DMS53 (cell line): ENCODE measurements at regions not wholly inside any gene's neighbourhood (a gene's known extent, or its start where the extent isn't known, plus 50 kb on each side); places are given as distances from the start of the nearest gene placed in this dataset.

ENCODE experiments used
- DNase-seq: peaks from one replicate; lab custom pipeline; 2025; lab: John Stamatoyannopoulos, UW

- DNase-seq = no peak
Observed at GRCh38 chr2:176612036-176612435, 342.8 kb downstream of the MTX2 start.

- no peak for DNase-seq
Observed at GRCh38 chr2:176612736-176613135, 343.5 kb downstream of the MTX2 start.

- DNase-seq = no peak
Observed at GRCh38 chr2:176613323-176613987, 344.2 kb downstream of the MTX2 start.

DNA sequence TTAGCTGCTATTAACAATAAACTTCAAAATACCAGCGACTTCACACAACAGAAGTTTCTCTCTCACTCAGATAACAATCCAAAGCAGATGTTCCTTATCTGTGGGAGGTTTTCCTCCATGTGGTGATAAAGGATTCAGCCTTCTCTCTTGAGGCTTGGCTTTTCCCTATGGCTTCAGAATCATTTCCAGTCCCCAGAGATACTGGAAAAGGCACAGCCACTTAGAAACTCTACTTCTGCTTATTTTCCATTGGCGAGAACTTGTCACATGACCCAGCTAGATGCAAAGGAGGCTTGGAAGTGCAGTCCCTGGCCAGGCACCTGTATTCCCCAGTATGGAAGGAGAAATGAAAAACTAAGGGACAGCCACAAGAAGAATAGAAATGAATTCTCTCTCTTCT is 344.8 kb downstream of the MTX2 start:
- DNase-seq = peak; percentile 10

DNA sequence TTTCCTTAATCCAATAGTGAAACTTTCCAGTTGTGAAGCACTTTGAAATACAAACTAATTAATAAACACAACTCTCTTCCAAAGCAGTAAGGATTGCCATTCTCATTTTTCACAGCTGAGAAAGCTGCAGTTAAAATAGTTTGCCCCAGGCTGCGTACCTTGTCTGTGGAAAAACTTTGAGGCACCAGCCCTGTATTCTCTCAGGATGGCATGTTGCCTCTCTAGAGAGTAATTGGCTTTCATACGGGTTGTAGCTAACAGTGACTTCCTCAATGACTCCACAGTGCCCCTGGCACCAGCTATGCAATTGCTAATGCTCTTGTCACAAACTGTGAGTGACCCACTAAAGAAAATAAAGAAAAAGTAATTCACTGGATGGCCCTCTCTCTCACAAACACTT is 345.7 kb downstream of the MTX2 start:
- no peak for DNase-seq

- DNase-seq = no peak
Observed at GRCh38 chr2:176619504-176619903, 350.3 kb downstream of the MTX2 start.

GRCh38 chr2:176621350-176621749 is 352.1 kb downstream of the MTX2 start:
- no peak for DNase-seq

DNA sequence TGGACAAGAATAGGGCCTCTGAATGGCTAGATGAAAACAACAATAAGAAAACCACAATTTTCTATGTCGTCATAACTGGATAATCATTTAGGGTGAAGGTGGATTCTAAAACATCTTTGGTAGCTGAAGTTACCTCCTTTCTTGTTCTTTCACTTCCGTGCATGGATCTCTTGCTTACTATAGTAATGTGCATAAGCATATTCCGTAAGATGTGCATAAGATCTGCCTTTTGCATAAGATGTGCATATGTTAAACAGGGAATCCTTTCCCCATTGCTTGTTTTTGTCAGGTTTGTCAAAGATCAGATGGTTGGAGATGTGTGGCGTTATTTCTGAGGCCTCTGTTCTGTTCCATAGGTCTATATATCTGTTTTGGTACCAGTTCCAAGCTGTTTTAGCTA is 353.6 kb downstream of the MTX2 start:
- no peak for DNase-seq

DNA sequence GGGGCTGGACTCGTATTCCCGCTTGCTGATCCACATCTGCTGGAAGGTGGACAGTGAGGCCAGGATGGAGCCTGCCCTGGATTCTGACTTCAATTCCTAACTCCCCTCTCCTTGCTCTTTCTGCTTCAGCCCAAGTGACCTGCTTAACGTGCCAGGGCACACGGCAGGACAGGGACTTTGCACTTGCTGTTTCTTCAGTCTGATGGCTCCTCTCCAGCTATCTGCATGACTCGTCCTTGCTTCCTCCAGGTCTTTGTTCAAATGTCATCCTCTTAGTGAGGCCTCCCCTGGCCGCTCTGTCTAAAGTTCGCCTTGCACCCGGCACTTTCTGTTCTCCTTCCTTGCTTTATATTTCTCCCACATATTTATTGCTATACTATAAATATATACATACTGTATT is 357.6 kb downstream of the MTX2 start:
- no peak for DNase-seq

DNA sequence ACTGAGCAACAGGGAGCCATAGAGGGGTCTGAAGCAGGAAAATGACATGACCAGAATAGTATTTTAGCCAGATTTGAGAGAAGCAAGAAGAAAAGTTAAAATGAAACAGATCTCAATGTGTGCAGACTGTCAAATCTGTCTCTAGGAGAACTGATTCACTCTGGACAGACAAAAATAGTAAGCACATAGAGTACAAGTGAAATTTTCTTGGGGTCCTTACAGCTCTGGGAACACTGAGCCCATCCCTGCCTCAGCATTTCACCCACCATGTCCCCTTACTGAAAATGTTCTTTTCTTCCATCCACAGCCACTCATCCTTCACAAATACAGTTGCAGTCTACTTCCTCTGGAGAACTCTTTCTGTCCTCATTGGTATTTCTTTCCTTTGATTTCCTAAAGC is 359.2 kb downstream of the MTX2 start:
- no peak for DNase-seq

- DNase-seq = no peak
Observed at GRCh38 chr2:176633754-176634153, 364.5 kb downstream of the MTX2 start.

DNA sequence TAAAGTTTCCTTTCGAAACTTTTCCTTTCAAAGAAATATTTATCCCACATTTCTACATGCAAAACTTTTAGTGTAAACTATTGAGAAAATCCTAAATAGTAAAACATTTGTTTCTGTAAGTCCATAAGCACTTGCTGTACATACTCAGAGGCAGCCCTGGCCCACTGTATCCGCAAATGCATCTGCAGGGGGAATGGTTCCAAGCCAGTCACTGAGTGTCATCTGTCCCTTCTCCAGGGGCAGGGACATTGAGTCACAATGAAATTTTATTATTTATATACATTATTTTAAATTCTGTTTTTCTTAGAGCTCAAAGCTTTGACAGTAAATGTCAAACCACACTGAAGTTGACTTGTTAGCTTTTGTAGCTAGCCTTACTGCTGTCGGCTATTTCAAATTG is 367.2 kb downstream of the MTX2 start:
- no peak for DNase-seq

DNA sequence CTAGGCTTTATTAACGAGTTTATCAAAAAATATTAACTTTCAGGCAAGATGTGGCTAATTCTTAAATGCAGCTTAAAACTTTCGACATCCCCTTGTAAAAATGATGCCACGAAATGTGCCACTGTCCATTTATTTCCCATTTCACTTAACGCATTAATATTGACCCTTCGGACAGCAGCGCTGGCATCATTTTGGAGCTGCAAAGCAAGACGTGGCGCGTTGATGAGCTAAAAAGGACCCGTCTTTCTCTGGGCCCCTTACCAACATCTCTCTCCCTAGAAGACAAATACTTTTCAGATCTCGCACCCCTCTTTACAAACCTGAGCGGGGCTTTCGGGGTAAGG is 367.9 kb downstream of the MTX2 start:
- DNase-seq = no peak

DNA sequence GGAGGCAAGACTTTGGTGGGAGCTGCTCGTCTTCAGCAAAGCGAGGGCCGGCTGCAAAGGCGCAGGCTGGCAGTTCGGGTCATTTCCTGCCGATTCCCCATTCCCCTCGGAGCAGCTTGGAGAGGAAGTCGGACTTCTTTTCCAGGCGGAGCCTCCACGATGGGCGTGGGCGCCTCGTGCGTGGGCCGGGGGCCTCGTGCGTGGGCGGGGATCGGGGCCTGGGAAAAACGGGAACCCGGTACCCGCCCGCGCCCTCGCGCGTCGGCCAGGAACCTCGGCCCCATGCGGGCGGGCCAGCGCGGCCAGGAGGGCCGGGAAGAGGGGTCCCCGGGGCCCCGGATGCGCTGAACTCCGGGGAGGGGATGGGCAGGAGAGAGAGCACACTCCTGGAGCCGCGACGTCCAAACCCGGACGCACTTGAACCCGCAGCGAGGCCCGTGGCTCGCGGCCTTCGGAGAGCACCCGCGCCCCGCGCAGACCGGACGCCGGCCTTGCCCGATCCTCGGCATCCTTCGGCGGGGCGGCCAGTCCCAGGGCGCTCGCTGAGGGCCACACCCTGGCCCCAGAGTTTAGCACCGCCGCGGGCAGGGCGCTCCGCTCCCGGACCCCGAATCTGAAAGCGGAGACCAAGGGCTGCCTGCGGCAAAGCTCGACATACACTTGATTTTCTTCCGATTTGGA is 368.4 kb downstream of the MTX2 start:
- DNase-seq = peak; percentile 82

DNA sequence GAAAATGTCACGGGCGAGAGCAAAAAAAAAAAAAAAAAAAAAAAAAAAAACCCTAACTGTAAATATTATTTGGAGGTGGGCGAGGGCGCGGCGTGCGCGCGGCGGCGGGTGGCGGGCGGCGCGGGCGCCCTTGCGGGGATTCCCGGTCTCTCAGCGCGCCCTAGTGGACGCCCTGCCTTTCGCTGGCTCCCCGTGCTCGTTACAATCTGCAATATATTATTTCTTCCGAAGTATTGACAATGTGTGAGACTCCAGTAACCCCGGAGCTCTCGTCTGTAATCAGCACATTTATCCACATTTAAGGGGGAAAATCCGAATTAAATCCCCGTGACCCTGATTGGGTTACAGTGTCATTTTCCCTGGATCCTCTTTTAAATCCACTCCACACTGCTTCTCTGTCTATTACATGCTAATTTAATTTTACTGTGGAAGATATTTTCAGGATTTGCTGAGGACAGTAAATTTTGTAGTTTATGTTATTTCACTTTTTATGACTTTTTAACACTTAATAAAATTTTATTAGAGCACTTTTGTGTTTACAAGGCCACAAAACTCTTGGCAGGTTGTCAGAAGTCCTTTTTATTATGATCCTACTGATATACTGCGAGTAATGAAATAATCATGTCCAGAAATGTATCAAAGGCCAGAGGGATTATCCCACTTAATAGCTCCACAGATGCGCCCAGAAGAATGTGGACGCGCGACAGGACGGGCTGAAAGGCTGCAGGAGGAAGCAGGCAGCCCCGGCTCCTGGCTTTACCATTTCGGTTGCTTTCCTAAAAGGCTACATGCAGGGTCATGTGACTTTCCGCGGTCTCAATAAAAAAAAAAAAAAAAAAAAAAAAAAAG is 369.1 kb downstream of the MTX2 start:
- DNase-seq = peak; percentile 90

DNA sequence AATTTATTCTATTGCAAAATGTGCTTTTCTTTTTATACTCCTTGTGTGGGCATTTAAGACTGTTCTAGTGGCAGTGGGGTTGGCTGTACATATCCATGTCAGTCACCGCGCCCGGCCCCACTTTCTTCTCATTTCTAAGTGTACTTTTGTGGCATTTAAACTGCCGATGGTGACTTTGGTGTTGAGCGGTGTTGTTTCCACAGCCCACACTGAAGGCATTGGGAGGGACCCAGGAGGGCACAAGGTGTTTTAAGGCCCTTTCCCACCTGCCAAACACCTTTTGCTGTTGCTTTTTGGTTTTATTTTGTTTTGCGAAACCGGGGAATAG is 369.7 kb downstream of the MTX2 start:
- DNase-seq = no peak

DNA sequence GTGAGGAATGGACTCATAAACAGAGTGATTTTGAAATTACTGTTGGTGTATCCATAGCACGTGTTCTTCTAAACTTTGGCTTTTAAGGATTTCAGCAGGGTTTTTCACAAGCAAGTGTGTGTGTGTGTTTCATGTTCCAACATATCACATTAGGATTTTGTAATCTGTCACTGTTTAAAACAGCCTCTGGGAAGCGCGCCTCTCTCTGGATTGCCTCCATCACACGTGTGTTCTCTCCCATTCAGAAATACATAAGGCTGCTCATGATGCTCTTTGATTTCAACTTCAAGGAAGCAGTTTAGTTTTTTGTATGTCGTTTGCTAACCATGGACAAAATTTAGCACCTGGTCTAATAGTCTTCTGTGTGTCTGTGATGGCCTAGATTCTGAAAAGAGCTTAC is 370.4 kb downstream of the MTX2 start:
- no peak for DNase-seq

GRCh38 chr2:176641436-176641835 is 372.2 kb downstream of the MTX2 start:
- DNase-seq = no peak

DNA sequence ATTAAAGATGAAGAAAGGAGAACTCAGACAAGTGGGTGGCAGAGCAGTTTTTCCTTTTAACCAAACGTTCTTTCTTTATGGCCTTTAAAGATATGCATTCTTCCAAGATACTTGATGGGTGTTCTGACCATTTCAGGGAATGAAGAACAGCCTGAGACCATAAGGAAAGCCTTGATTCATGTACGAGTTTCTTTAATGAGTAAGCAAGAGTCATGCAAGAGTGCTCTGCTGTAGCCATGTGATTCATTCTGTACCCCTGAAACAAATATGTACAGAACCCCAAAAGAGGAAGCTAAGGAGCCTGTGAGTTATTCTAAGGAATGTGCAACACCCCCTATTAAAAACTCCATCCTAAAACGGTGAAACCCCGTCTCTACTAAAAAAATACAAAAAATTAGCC is 372.8 kb downstream of the MTX2 start:
- DNase-seq = no peak

GRCh38 chr2:176643646-176644045 is 374.4 kb downstream of the MTX2 start:
- peak; percentile 93 for DNase-seq

- DNase-seq = no peak
Observed at GRCh38 chr2:176645494-176645893, 376.3 kb downstream of the MTX2 start.

DNA sequence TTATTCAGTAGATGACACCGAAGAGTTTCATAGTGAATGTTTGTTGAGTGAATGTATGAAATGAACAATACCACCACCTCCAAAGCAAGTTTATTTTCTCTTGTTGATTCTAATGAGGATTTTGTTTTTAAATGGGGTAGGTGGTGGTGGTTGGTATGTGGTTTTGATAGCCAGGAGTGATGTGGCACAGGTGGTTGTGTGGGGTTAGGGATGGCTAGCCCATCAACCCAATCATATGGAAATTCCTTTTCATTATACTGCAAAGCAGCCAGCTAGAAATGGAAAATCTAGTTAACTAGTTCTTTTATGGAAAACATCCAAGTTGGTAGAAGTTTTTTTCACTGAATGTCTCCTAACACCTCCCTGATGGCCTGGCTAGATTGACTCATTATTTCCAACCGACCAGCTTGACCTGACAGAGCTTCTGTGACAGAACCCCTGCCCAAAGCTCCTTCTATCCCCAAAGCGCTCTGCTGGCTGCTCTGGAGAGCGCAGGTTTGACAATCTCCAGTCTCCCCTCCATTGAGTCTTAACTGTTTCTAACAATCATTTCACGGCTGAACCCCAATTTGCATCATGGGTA is 376.9 kb downstream of the MTX2 start:
- DNase-seq = no peak
